ENCODE measurements at regions not wholly inside any gene's neighbourhood (a gene's known extent, or its start where the extent isn't known, plus 50 kb on each side); places are given as distances from the start of the nearest gene placed in this dataset.

DNA sequence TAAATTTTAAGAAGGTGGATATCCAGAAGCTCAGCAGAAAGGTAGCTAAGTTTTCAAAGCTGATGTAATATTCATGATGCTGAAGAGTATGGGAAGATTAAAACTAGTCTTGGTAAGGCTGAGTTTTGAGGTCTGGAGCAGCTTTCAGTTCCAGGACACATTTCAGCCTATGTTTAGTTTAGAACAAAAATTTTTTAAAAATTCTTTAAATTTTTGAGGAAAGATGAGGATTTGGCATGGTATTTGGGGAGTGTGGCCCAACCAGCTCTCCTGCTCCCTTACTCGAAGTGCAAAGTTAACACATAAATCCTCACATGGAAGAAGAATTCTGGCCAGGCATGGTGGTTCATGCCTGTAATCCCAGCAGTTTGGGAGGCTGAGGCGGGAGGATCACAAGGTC, 1039.1 kb downstream of the NAALADL2 start:
- DNase-seq (no peak), ATAC-seq (ENCODE audit: insufficient read depth, low FRiP score) (no peak)
- H3K36me3 ChIP-seq (ENCODE audit: control insufficient read depth in 4 of 4, insufficient read depth in 4 of 4, low read length in 4 of 4) = no peaks in the 10 kb centered on the region
- TF ChIP-seq, protein P1, sequence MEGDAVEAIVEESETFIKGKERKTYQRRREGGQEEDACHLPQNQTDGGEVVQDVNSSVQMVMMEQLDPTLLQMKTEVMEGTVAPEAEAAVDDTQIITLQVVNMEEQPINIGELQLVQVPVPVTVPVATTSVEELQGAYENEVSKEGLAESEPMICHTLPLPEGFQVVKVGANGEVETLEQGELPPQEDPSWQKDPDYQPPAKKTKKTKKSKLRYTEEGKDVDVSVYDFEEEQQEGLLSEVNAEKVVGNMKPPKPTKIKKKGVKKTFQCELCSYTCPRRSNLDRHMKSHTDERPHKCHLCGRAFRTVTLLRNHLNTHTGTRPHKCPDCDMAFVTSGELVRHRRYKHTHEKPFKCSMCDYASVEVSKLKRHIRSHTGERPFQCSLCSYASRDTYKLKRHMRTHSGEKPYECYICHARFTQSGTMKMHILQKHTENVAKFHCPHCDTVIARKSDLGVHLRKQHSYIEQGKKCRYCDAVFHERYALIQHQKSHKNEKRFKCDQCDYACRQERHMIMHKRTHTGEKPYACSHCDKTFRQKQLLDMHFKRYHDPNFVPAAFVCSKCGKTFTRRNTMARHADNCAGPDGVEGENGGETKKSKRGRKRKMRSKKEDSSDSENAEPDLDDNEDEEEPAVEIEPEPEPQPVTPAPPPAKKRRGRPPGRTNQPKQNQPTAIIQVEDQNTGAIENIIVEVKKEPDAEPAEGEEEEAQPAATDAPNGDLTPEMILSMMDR (IDR thresholded peaks at IDR 0.05; ENCODE audit: control extremely low read depth, extremely low read depth) = no peak
- no peak overlapping the region for H3K9ac ChIP-seq (ENCODE audit: insufficient read depth in 1 of 2, low read length in 2 of 2)
- no peak overlapping the region for H3K4me3 ChIP-seq
- 88 to 91% methylated on average over 2 of the region's 2 CpGs for WGBS, 2 donors
- H3K4me1 ChIP-seq (ENCODE audit: control insufficient read depth in 5 of 5, insufficient read depth in 5 of 5, low read length in 5 of 5) = no peaks in the 10 kb centered on the region
- H3K9me3 ChIP-seq (ENCODE audit: control insufficient read depth in 4 of 4, insufficient read depth in 3 of 4, low read length in 3 of 4) = no peaks in the 10 kb centered on the region
- H3K27ac ChIP-seq (ENCODE audit: low read depth in 1 of 2, low read length in 1 of 2) = no peak overlapping the region
- H3K27me3 ChIP-seq (ENCODE audit: control insufficient read depth in 3 of 3, insufficient read depth in 3 of 3, low read length in 2 of 3) = no peaks in the 10 kb centered on the region

DNA sequence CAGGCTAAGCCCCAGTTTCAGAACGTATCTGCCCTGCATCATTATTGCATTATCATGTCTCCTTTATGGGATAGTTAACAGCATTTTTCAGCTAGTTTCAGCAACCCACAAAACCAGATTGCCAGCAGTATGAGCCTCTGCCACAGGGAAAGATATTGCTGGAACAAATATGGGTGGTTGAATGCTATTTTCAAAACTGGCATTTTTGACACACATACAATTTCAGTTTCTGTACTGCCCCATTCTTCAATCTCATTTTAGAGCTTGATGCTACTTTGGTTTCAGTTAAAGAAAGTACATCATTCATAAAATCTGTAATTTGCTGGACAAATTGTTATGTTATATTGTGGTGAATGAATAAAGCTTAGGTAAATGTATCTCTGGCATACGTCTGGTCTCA, 1037.5 kb downstream of the NAALADL2 start:
- no peak overlapping the region for H3K9ac ChIP-seq (ENCODE audit: insufficient read depth in 1 of 2, low read length in 2 of 2)
- H3K4me1 ChIP-seq (ENCODE audit: control insufficient read depth in 5 of 5, insufficient read depth in 5 of 5, low read length in 5 of 5) = no peaks in the 10 kb centered on the region
- no peaks in the 10 kb centered on the region for H3K9me3 ChIP-seq (ENCODE audit: control insufficient read depth in 4 of 4, insufficient read depth in 3 of 4, low read length in 3 of 4)
- no peak overlapping the region for H3K4me3 ChIP-seq
- WGBS, 2 donors = 81 to 95% methylated on average over 2 of the region's 2 CpGs
- no peak overlapping the region for H3K27ac ChIP-seq (ENCODE audit: low read depth in 1 of 2, low read length in 1 of 2)
- no peak for DNase-seq
- H3K36me3 ChIP-seq (ENCODE audit: control insufficient read depth in 4 of 4, insufficient read depth in 4 of 4, low read length in 4 of 4) = no peaks in the 10 kb centered on the region
- ATAC-seq (ENCODE audit: insufficient read depth, low FRiP score) = no peak
- no peaks in the 10 kb centered on the region for H3K27me3 ChIP-seq (ENCODE audit: control insufficient read depth in 3 of 3, insufficient read depth in 3 of 3, low read length in 2 of 3)
- TF ChIP-seq, protein P1 (IDR thresholded peaks at IDR 0.05; ENCODE audit: control extremely low read depth, extremely low read depth) = no peak

DNA sequence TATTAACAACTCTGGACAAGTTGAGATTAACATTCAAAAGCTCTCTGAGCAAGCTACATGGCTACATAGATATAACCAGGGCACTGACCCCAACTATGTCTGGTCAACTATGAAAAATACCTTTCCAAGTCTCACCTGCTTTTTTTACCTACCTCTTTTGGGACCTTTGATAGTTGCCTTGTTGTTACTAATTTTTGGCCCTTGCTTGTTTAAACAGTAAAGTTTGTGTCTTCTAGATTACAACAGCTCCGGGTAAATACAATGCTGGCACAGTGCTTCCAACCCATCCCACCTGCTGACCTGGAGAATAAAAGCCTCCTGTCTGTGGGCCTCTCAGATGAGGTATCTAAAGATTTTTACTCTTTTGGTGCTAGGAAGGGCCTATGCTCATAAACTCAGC, 1036.6 kb downstream of the NAALADL2 start:
- no peak overlapping the region for H3K9ac ChIP-seq (ENCODE audit: insufficient read depth in 1 of 2, low read length in 2 of 2)
- H3K27me3 ChIP-seq (ENCODE audit: control insufficient read depth in 3 of 3, insufficient read depth in 3 of 3, low read length in 2 of 3) = no peaks in the 10 kb centered on the region
- no peaks in the 10 kb centered on the region for H3K4me1 ChIP-seq (ENCODE audit: control insufficient read depth in 5 of 5, insufficient read depth in 5 of 5, low read length in 5 of 5)
- no peaks in the 10 kb centered on the region for H3K36me3 ChIP-seq (ENCODE audit: control insufficient read depth in 4 of 4, insufficient read depth in 4 of 4, low read length in 4 of 4)
- ATAC-seq (ENCODE audit: insufficient read depth, low FRiP score) (no peak), DNase-seq (no peak)
- no peak overlapping the region for H3K4me3 ChIP-seq
- WGBS, 2 donors = 90 to 97% methylated on average over 1 of the region's 1 CpG
- TF ChIP-seq, protein P1 (IDR thresholded peaks at IDR 0.05; ENCODE audit: control extremely low read depth, extremely low read depth) = no peak
- no peaks in the 10 kb centered on the region for H3K9me3 ChIP-seq (ENCODE audit: control insufficient read depth in 4 of 4, insufficient read depth in 3 of 4, low read length in 3 of 4)
- no peak overlapping the region for H3K27ac ChIP-seq (ENCODE audit: low read depth in 1 of 2, low read length in 1 of 2)

DNA sequence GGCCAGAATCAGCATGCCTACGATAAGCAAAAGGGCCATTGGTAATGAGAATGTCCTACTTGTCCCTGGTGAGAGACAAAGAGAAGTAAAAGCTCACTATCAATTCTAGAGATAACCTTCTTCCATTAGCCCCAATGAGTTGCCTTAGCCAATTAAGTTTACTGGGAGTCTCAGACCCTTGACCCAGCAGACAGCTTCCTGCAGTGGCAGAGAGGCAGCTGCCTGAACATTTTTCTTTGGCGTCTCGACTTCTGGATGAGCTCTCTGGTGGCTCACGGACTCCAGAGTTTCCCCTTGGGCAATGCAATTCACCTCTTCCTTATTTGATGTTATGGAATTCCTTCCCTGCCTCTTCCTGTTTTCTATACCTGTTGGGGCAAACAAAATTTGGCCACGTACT, 1034.4 kb downstream of the NAALADL2 start:
- H3K36me3 ChIP-seq (ENCODE audit: control insufficient read depth in 4 of 4, insufficient read depth in 4 of 4, low read length in 4 of 4) = no peaks in the 10 kb centered on the region
- ATAC-seq (ENCODE audit: insufficient read depth, low FRiP score) (no peak), DNase-seq (no peak)
- H3K27me3 ChIP-seq (ENCODE audit: control insufficient read depth in 3 of 3, insufficient read depth in 3 of 3, low read length in 2 of 3) = no peaks in the 10 kb centered on the region
- no peak overlapping the region for H3K4me3 ChIP-seq
- 77 to 86% methylated on average over 5 of the region's 5 CpGs for whole genome bisulfite sequencing, 2 donors
- TF ChIP-seq, protein P1 (IDR thresholded peaks at IDR 0.05; ENCODE audit: control extremely low read depth, extremely low read depth) = no peak
- H3K9me3 ChIP-seq (ENCODE audit: control insufficient read depth in 4 of 4, insufficient read depth in 3 of 4, low read length in 3 of 4) = no peaks in the 10 kb centered on the region
- no peaks in the 10 kb centered on the region for H3K4me1 ChIP-seq (ENCODE audit: control insufficient read depth in 5 of 5, insufficient read depth in 5 of 5, low read length in 5 of 5)
- no peak overlapping the region for H3K27ac ChIP-seq (ENCODE audit: low read depth in 1 of 2, low read length in 1 of 2)
- H3K9ac ChIP-seq (ENCODE audit: insufficient read depth in 1 of 2, low read length in 2 of 2) = no peak overlapping the region
